Pons (tissue), 1 donor: ENCODE measurements at regions not wholly inside any gene's neighbourhood (a gene's known extent, or its start where the extent isn't known, plus 50 kb on each side); places are given as distances from the start of the nearest gene placed in this dataset.
"Not testable (repeated sequence)": the region's sequence is repeated elsewhere in the genome, so short reads cannot be mapped to it uniquely, and the experiment has no call there.

Experiments used
- DNase-seq: peaks from one replicate; pipeline ENCODE4 v3.0.0-alpha.2; 2016; ENCODE audit warnings: low spot score

DNA sequence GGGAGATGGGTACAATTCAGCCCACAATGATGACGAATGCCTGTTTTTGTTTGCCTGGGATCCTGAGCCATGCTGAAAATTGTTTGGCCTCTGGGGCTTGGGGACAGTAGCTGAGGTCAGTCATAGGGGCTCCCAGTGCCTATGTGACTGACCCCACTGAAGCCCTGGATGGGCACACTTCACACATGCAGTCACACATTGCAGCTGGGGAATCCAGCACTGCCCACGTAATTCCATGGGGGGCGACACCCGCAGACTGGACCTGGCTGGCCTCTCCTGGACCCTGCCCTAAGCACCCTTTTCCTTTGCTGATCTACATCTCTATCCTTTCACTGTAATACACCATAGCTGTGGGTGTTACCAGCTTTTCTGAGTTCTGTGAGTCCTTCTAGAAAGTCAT, 295.2 kb upstream of the HS6ST1 start:
- DNase-seq = no peak

DNA sequence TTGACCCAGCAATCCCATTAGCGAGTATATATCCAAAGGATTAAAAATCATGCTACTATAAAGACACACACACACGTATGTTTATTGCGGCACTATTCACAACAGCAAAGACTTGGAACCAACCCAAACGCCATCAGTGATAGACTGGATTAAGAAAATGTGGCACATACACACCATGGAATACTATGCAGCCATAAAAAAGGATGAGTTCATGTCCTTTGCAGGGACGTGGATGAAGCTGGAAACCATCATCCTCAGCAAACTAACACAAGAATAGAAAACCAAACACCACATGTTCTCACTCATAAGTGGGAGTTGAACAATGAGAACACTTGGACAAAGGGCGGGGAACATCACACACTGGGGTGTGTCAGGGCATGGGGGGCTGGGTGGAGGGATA, 296.2 kb upstream of the HS6ST1 start:
- DNase-seq = not testable (repeated sequence)

DNA sequence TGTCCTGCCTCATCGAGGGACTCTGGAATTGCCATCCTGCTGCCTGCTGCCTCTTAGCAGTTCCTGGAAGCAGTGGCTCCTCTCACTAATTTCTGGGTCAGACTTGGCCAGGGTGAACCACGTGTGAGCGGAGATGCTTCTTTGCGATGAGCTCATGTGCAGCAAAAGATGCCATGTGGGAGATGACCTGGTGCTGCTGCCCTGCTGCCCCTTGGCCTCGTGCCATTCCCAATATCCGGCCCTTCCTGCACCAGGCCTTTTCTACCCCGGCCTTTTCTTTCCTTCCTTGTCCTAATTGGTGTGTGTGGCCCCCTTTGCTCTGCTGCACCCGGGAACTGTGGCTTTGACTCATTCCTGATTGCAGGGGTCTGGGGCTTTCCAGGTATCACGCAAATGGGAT, 296.9 kb upstream of the HS6ST1 start:
- DNase-seq = no peak

DNA sequence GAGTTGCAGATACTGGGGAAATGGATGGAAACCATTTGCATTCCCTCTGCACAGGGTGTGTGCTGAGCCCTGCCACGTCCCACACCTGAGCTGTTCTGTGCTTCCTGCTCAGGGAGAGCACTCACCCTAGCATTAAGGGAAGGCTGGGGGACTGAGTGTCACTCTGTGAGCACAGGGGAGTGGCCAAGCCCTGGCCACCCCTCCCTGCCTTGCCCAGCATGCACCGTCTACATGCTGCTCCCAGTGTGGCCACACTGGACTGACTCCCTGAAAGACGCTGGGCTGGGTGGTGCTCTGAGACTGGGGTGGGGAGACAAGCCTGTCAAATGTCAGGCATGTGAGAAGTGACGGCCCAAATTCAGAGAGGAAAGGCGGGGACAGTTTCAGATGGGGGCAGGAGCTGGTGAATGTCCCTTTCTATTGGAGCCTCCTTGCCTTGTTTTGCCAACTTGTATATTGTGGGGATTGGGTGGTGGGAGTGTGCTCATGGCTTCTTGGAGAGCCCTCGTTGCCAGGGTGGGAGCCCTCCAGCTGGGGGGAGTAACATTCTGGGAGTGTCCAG, 298.4 kb upstream of the HS6ST1 start:
- no peak for DNase-seq

DNA sequence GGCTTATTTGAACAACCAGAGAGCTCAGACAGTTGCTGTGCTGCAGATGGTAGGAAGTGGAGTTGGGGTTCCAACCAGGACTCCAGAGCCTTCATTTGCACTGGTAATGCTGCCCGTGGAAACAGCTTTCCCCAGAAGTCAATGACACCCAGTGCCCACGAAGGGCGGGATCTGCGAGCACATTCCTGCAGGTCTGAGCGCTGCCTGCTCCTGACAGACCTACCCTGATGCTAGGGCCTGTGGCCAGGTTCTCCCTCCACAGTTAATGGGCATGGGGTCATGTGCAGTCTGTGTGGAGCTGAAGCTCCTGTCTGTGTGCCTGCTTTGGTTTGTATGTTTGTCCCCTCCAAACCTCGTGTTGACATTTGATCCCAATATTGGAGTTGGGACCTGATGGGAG, 299.0 kb upstream of the HS6ST1 start:
- no peak for DNase-seq

DNA sequence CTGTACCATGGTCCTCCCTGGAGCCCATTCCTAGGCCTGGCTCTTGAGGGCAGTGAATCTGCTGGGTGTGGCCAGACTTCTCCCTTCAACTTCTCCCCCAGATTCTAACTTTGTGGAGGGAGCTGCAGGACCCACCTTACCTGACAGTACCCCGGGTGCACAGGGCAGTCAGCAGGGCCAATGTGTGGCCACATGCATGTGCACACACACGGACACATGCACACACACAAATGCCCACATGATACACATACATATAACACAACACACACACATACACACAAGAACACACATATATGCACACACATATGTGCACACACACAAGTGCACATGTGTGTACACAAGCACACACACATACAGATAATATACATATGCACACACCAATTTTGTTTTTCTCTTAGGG, 300.0 kb upstream of the HS6ST1 start:
- DNase-seq = no peak

DNA sequence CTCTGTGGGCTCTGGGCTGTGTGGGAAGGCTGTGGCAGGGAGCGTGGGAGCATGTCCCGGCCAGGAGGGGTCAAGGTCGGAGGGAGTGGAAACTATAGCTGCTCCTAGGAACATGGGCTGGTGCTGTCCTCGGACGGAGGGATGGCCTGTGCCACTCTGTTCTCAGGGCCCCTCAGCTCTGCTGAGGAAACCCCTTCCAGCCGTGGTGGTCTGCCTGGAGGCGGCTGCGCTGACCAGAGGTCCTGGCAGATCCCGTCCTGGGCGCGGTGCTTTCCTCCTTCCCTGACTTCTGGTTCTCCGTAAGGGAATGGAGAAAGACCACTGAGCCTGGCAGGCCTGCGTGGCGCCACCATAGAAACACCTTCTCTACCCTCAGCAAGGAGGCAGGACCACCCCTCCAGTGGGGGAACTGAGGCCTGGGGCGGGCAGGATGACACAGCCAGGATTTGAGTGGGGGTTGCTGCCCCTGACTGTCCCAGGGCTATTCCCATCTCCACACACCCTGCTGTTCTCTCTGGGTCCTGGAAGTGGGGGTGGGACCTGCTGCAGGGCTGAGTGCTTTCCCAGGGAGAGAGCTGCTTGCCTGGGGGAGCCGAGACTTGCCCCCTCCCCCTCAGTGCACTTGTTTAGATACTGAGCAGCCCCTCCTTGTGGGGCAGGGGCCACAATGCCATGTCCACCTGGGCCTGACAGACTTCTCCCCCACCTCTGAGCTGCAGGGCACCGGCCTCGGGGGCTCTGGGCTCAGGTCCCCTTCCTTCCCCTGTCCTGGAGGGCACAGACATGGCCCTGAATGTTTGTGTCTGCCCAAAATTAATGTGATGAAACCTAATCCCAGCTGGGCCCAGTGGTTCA, 301.0 kb upstream of the HS6ST1 start:
- no peak for DNase-seq

DNA sequence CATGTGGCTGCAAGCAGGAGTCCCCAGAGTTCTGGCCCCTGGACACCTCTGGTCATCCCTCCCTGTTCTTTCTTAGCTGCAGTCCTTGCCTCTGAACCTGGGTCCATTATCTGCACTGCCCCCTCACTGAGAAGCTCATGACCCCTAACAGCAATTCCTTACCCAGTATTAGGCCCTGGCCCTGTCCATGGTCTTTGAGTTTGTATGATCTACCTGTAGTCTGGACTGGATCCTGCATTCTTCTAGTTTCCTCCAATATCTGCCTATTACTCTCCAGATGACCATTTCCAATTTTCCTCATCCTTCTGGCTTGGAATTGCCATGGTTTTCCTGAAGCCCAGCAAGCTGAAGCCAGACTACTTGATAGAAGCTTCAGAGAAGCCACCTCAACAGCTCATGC, 302.4 kb upstream of the HS6ST1 start:
- no peak for DNase-seq

DNA sequence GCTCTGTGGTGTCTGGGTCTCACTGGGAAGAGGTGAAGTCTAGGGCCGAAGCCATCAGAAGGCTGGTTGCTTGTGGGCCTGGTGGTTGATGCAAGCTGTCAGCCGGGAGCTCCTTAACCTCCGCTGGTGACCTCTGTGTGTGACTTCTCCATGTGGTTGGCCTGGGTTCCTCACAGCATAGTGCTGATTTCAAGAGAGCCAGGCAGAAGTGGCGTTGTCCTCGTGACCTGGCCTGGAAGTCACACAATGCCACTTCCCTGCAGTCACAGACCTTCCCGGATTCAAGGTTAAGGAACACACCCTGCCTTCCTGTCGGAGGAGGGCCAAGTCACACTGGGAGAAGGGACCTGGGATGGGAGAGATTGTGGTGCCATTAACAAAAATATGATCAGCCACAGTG, 303.7 kb upstream of the HS6ST1 start:
- peak; percentile 52 for DNase-seq

DNA sequence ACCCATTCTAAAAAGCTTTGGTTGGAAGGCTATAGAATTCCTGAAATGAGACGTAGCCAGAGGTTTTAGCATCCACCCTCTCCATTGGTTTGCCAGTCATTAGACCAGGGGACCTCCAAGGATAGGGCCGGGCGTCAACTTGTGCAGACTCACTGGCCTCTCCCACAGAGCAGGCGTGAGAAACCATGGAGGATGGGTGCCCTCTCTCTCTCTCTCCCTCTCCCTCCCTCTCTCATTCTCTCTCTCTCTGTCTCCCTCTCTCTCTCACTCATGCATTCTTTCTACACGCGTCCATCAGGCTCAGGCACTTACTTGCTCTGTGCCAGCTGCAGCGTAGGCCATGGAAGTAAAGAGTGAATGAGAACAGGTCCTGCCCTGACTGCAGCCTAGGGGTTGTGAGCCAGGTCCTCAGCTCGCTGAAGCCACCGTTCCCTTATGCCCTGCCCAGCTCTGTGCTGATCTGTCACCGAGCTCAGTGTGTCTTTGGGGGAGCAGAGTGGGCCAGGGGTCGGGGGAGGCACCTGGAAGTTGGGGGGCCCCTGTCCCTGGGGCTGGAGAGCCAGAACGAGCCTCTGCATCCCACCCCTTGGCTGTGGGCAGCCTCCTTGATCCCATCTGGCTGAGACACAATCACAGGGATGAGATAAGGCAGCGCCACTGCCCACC, 304.4 kb upstream of the HS6ST1 start:
- no peak for DNase-seq

DNA sequence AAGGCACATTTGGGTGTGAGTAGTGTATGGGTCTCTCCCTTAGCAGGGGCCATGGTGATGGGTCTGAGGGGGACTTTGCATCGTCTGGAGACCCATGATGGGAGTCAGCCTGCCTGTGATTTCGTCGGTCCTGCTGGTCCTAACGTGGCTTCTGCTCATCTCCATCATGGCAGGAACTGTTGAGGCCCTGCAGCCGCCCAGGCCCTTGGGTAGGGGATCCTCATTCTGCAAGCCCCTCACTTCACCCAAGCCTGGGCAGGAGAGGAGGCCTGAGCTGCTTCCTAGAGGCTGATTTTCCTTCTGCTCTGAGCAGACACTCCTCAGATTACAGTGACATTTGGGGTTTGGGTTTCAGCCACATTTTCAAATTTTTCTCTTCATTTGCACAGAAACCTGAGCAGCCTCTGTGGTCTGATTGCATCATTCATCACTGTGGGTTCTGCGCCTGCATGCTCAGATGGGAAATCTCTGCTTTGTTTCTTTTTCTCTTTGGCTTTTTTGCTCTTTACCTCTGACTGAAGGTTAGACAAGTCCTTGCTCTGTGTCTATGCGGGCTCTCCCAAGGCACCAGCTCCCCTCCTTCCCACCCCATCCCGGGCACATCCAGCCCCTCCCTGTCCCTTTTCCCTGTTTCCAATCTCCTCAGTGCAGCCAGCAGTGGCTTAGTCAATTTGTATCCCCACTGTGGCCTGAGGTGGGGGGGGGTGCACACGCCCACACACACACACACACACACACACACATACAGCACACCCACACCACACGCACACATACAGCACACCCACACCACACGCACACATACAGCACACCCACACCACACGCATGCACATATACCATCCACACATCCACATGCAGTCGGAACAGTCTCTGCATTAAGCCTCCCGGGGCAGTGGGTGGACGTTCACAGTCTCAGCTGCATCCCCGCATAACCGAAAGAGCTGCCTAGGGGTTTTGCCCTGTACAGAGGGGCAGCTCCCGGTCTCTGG, 305.4 kb upstream of the HS6ST1 start:
- no peak for DNase-seq

DNA sequence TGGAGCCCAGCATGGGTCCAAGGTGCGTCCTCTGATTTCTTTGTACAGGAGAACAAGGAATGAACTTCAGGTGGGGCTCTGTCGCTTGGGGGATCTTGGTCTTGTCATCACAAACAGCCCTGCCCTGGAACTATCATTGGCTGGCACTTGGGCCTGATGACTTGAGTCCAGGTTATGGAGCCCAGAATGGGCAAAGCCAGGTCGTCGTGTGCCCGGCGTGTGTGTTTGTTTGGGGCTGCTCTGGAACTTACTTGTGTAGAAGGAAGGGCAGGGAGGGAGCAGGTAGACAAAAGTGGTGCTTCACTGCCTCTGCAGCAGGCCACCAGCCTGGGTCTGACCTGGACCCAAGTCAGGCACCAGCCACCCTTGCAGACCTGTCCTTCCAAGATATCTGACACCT, 306.3 kb upstream of the HS6ST1 start:
- DNase-seq = no peak

DNA sequence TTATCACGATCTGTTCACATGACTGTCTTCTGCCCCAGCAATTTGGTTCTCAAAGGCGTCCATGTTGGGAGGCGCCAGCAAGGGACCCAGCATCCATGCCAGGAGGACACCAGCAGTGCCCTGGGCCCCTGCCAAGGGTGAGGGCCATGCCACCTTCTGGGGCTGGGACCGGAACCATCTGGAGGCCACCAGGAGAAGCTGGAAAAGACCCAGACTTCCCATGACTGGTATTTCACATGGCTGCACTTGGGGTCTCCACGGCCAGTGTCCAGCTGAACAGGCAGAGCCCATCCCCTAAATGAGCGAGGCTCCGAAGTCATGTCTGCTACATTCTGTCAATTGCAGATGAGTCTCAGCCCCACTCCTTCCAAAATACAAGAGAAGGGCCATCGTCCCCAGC, 306.8 kb upstream of the HS6ST1 start:
- DNase-seq = no peak

DNA sequence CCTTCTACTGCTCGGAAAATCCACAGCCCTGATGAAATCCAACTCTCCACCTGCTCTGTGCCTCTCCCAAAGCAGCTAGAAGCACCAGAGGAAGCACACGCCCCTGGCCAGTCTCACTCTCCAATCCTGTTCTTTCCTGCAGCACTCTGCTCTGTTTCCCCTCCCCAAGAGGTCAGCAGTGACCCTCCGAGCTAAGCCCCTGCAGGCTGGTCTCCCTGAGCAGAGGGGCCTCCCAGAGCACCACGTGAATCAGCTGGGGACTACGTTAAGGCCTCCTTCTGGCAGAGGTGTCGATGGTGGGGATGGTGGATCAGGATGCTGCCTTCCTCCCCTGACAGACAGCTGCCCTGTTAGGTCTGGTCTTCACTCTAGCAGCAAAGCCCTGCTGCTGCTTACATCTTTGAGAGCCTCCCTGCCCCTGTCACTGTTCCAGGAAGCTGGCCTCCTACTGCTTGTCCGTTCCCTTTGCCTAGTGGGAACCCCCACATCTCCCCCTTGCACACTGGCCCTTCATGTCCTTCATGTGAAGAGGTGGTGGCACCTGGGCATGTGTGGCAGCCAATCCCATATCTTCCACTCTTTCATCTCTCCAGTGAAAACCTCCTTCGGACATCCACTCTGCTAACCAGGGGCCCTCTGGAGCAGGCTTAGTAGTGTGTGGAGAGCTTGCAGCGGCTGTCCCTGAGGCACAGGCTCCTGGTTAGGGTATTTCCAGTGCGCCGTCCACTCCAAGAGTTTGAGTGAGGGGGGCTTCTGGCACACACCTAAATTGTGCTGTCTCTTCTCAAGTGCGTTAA, 307.5 kb upstream of the HS6ST1 start:
- DNase-seq = no peak

DNA sequence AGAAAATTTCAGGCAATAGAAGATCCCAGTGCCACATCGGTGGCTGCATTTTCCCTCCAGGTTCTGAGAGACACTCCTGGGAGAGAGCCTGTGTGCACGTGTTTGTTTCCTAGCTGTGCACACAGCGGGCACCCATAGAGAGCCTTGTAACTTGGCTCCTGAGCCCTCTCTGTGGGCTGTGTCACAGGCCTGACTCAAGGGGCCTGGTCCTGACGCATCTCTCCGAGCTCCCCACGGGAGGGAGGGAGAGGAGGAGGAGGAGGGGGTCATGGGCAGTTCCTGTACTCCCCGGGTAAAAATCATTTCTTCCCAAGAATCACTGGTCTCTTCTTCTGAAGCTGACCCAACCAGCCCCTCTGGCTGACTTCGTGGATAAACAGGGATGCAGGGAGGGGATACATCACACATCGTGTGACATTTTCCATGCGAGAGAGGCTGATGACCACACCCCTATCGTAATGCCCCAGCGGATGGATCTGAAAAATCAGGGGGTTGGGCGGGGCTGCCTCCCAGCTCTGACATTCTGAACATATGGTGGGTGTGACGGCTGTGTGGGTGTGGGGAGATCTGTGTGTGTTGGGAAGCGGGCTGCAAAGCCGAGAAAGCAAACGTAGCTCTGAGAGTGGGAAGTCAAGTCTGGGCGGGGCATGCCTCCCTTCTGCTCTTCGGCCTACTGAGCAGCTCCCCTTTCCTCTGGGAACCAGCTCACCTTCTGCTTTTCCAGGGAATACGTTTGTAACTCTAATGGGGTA, 308.3 kb upstream of the HS6ST1 start:
- no peak for DNase-seq

DNA sequence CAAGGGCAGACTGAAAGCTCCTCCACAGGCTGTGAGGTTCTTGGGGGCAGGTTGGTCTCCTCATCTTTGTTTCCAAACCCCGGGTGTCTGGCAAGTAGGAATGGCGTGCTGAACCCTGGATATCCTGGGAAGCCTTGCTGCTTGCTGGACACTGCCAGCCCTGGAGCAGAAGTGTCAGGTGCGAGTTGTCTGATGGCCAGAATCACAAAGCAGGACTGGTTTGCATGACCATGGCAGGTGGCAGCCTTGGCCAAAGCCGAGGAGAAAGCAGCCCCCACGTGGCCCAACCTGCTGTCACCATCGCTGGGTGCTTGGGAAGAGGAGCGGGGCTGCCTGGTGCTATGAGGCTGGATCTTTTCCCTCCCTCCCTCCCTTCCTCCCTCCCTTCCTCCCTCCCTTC, 309.5 kb upstream of the HS6ST1 start:
- no peak for DNase-seq

DNA sequence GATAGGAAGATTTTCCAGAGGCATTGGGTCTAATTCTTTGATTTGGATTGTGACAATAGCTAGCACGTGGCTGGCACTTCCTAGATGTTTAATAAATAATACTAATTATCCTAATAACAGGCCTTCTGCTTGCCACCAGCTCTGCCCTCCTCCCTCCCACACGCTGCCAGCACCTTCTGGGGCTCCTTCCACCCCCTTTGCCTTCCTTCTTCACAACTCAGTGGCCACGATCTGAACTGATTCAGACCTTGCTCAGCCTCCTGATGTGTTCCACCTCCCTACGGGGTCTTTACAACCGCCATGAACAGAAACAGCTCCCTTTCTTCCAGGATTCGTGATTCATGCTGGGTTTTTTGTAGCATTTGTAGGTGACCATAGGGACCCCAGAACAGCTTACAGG, 310.3 kb upstream of the HS6ST1 start:
- DNase-seq = no peak

DNA sequence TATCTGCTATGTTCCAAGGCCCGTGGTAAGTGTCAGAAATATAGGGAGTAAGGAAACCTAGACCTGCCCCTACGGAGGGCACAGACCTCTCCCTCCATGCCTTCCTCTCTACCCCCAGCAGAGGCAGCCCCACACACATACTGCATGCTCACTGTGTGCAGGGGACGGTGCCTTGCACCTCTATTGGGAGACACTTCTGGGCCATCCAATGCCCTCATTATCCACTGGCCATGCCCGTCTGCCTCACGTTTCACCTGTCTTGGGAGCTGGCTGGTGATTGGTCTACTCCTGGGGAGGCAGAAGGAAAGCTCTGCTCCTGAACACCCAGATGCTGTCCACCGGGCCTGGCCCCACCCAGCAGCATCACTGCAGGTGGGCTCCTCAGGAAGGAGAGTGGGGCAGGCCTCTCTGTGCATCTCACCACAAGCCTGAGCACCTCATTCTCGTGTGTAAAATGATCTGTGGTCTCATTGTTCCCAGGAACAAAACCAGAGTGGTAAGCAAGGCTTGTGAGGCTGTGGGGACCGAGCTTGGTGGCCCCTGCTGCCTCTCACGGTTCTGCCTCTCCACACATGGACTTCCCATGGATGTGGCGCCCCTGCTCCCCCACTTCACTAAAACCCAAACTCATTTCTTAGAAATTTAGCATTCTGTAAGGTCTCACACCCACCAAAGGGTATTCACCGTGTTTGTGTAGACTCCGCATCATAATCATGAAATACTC, 312.5 kb upstream of the HS6ST1 start:
- DNase-seq = no peak

DNA sequence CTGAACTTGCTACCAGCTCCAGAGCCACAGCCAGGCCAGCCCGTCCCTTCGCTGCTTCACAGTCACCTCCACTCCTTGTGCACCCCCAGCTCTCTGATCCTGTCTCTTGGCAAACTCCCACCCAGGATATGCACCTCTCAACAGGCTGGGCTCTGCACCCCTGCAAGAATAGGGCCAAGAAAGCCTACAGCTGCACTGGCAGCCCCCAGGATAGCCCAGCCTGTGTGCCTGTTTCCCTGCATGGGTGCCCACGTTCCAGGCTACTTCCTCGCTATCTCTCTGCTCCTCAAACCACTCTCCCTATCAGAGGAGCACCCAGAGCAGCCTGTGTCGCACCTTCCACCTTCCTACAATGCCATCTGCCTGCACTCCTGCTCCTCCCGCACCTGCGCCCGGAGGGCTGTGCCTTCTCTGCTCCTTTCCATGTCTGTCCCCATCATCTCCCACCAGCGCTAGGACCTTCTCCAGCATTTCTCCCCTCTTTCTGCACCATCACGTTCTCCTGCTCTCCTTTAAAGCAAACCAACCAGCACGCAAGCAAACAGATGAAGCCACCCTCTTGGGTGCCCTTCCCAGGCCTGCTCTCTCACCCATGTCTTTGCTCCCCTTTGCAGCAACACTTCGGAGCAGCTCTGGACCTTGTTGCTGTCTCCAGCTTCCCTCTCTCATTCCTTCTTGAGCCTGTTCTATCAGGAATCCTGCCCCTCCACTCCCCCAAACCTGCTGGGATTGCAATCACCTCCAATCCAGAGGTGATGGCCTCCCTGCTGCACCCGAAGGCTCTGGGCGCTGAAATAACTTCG, 313.2 kb upstream of the HS6ST1 start:
- no peak for DNase-seq
